ENCODE measurements at regions not wholly inside any gene's neighbourhood (a gene's known extent, or its start where the extent isn't known, plus 50 kb on each side); places are given as distances from the start of the nearest gene placed in this dataset.
A peak's percentile ranks its signal among the peaks of the same experiment; 100 is the strongest.

GRCh38 chr5:8192840-8193239 is 323.9 kb downstream of the MTRR start:
- H3K36me3 ChIP-seq, result no peaks in the 10 kb centered on the region
- H3K27ac ChIP-seq, result no peak overlapping the region
- 66 to 73% (median 67%) methylated on average over 3 of the region's 3 CpGs for WGBS, 4 donors
- DNase-seq (no peak), ATAC-seq (no peak)
- no peaks in the 10 kb centered on the region for H3K4me1 ChIP-seq
- intact Hi-C loops (cut with DNase I), result no loop called here
- no peak overlapping the region for H3K4me3 ChIP-seq
- TF ChIP-seq POLR2A (IDR thresholded peaks at IDR 0.05) (no peak), CTCF (IDR thresholded peaks at IDR 0.05) (no peak)
- no peaks in the 10 kb centered on the region for H3K27me3 ChIP-seq
- peaks cover 0 to 5% (median 0%) of the 10 kb centered on the region in 12 donors for H3K9me3 ChIP-seq

- no peaks in the 10 kb centered on the region for H3K4me1 ChIP-seq
- H3K27ac ChIP-seq, result no peak overlapping the region
- H3K36me3 ChIP-seq, result no peaks in the 10 kb centered on the region
- WGBS, 4 donors, result 29 to 39% (median 33%) methylated on average over 2 of the region's 2 CpGs
- ATAC-seq (peak in 1 of 4 donors; percentile 22), DNase-seq (no peak)
- no peaks in the 10 kb centered on the region for H3K27me3 ChIP-seq
- TF ChIP-seq CTCF (IDR thresholded peaks at IDR 0.05), result no peak
- TF ChIP-seq POLR2A (IDR thresholded peaks at IDR 0.05), result no peak
- peaks cover 0 to 5% (median 0%) of the 10 kb centered on the region in 12 donors for H3K9me3 ChIP-seq
- intact Hi-C loops (cut with DNase I), result no loop called here
- H3K4me3 ChIP-seq, result no peak overlapping the region
Measured at GRCh38 chr5:8196061-8196460, 327.1 kb downstream of the MTRR start.

GRCh38 chr5:8208307-8208706 is 339.4 kb downstream of the MTRR start:
- Histone ChIP-seq H3K27ac (no peak overlapping the region), H3K27me3 (no peaks in the 10 kb centered on the region), H3K9me3 (peaks cover 0 to 16% (median 5%) of the 10 kb centered on the region in 12 donors), H3K4me3 (no peak overlapping the region), H3K4me1 (no peaks in the 10 kb centered on the region), H3K36me3 (no peaks in the 10 kb centered on the region)
- WGBS, 4 donors, result 88 to 95% (median 94%) methylated on average over 7 of the region's 7 CpGs
- intact Hi-C loops (cut with DNase I), result no loop called here
- TF ChIP-seq POLR2A (IDR thresholded peaks at IDR 0.05), result no peak
- TF ChIP-seq CTCF (IDR thresholded peaks at IDR 0.05), result no peak
- DNase-seq, result no peak
- ATAC-seq, result peak in 1 of 4 donors; percentile 27

GRCh38 chr5:8209500-8209899 is 340.6 kb downstream of the MTRR start:
- intact Hi-C loops (cut with DNase I), result no loop called here
- Histone ChIP-seq H3K4me1 (no peaks in the 10 kb centered on the region), H3K9me3 (peaks cover 0 to 12% (median 5%) of the 10 kb centered on the region in 12 donors), H3K4me3 (no peak overlapping the region), H3K27ac (no peak overlapping the region), H3K36me3 (no peaks in the 10 kb centered on the region), H3K27me3 (no peaks in the 10 kb centered on the region)
- 62 to 64% (median 63%) methylated on average over 5 of the region's 5 CpGs for WGBS, 4 donors
- ATAC-seq, result no peak
- no peak for DNase-seq
- TF ChIP-seq CTCF (IDR thresholded peaks at IDR 0.05), result no peak
- no peak for TF ChIP-seq POLR2A (IDR thresholded peaks at IDR 0.05)

Measured in heart left ventricle (tissue), 16 donors.